ENCODE measurements at regions not wholly inside any gene's neighbourhood (a gene's known extent, or its start where the extent isn't known, plus 50 kb on each side); places are given as distances from the start of the nearest gene placed in this dataset.

DNA sequence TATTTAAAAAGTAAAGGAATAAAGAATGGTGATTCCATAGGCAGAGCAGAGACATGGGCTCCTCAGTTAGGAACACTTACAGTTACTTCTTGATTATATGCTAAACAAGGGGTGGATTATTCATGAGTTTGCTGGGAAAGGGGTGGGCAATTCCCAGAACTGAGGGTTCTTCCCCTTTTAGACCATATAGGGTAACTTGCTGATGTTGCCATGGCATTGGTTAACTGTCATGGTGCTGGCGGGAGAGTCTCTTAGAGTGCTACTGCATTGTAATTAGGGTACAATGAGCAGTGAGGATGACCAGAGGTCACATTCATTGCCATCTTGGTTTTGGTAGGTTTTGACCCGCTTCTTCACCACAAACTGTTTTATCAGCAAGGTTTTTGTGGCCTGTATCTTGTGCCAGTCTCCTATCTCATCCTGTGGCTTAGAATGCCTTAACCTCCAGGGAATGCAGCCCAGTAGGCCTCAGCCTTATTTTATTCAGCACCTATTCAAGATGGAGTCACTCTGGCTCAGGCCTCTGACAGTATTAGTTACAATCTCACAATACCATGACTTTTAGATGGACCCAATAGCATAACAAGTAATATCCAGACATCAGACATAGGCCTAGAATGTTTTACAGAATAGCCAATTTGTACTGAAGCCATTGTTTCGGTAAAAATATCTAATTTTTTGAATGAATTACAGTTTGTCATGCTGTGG, 106.8 kb downstream of the ZBTB18 start:
- TF ChIP-seq, protein P1, sequence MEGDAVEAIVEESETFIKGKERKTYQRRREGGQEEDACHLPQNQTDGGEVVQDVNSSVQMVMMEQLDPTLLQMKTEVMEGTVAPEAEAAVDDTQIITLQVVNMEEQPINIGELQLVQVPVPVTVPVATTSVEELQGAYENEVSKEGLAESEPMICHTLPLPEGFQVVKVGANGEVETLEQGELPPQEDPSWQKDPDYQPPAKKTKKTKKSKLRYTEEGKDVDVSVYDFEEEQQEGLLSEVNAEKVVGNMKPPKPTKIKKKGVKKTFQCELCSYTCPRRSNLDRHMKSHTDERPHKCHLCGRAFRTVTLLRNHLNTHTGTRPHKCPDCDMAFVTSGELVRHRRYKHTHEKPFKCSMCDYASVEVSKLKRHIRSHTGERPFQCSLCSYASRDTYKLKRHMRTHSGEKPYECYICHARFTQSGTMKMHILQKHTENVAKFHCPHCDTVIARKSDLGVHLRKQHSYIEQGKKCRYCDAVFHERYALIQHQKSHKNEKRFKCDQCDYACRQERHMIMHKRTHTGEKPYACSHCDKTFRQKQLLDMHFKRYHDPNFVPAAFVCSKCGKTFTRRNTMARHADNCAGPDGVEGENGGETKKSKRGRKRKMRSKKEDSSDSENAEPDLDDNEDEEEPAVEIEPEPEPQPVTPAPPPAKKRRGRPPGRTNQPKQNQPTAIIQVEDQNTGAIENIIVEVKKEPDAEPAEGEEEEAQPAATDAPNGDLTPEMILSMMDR (IDR thresholded peaks at IDR 0.05; ENCODE audit: insufficient read depth, low read depth, low read length), result no peak
- no peak for TF ChIP-seq EZH2 (IDR thresholded peaks at IDR 0.05; ENCODE audit: insufficient read depth, low read length)
